ENCODE measurements at regions not wholly inside any gene's neighbourhood (a gene's known extent, or its start where the extent isn't known, plus 50 kb on each side); places are given as distances from the start of the nearest gene placed in this dataset.

- TF ChIP-seq FOXM1 (IDR thresholded peaks at IDR 0.05; ENCODE audit: borderline replicate concordance) (no peak), NFRKB (IDR thresholded peaks at IDR 0.05) (no peak), L3MBTL2 (conservative IDR thresholded peaks at IDR 0.05) (no peak), HDGF (IDR thresholded peaks at IDR 0.05; ENCODE audit: borderline replicate concordance) (no peak), ARNT (IDR thresholded peaks at IDR 0.05) (no peak), SP1 (IDR thresholded peaks at IDR 0.05) (no peak), ELF4 (IDR thresholded peaks at IDR 0.05) (no peak), ZNF384 (IDR thresholded peaks at IDR 0.05) (no peak), FOXA1 (IDR thresholded peaks at IDR 0.05) (no peak), SUZ12 (IDR thresholded peaks at IDR 0.05) (no peak), BHLHE40 (IDR thresholded peaks at IDR 0.05; ENCODE audit: borderline replicate concordance) (no peak)
- ChIA-PET CTCF (no interaction called here), POLR2A (no interaction called here)
- no peak for DNase-seq (ENCODE audit: extremely low spot score)
Measured at GRCh38 chr3:197356741-197357140, 58.3 kb upstream of the DLG1 start.

GRCh38 chr3:197356275-197356674 lies 57.9 kb upstream of the DLG1 start:
- no peak for TF ChIP-seq HDGF (IDR thresholded peaks at IDR 0.05; ENCODE audit: borderline replicate concordance)
- TF ChIP-seq TARDBP (IDR thresholded peaks at IDR 0.05) = no peak
- TF ChIP-seq SP1 (IDR thresholded peaks at IDR 0.05) = no peak
- no peak for TF ChIP-seq FOXA1 (IDR thresholded peaks at IDR 0.05)
- no peak for TF ChIP-seq L3MBTL2 (conservative IDR thresholded peaks at IDR 0.05)
- no peak for TF ChIP-seq CTBP1 (IDR thresholded peaks at IDR 0.05; ENCODE audit: borderline replicate concordance)
- TF ChIP-seq ARNT (IDR thresholded peaks at IDR 0.05) = no peak
- no peak for TF ChIP-seq LEF1 (IDR thresholded peaks at IDR 0.05; ENCODE audit: borderline replicate concordance)
- no peak for TF ChIP-seq SUZ12 (IDR thresholded peaks at IDR 0.05)
- TF ChIP-seq FOXM1 (IDR thresholded peaks at IDR 0.05; ENCODE audit: borderline replicate concordance) = no peak
- TF ChIP-seq NFRKB (IDR thresholded peaks at IDR 0.05) = no peak
- TF ChIP-seq FOXK2 (IDR thresholded peaks at IDR 0.05) = no peak
- TF ChIP-seq ZNF384 (IDR thresholded peaks at IDR 0.05) = no peak
- no peak for TF ChIP-seq BHLHE40 (IDR thresholded peaks at IDR 0.05; ENCODE audit: borderline replicate concordance)
- POLR2A ChIA-PET = no interaction called here
- CTCF ChIA-PET = no interaction called here
- no peak for DNase-seq (ENCODE audit: extremely low spot score)

- CTCF ChIA-PET = no interaction called here
- TF ChIP-seq TARDBP (IDR thresholded peaks at IDR 0.05) (no peak), SUZ12 (IDR thresholded peaks at IDR 0.05) (no peak), HDGF (IDR thresholded peaks at IDR 0.05; ENCODE audit: borderline replicate concordance) (no peak), ARNT (IDR thresholded peaks at IDR 0.05) (no peak), PKNOX1 (IDR thresholded peaks at IDR 0.05) (no peak), SP1 (IDR thresholded peaks at IDR 0.05) (no peak), FOXM1 (IDR thresholded peaks at IDR 0.05; ENCODE audit: borderline replicate concordance) (no peak), BHLHE40 (IDR thresholded peaks at IDR 0.05; ENCODE audit: borderline replicate concordance) (no peak), LEF1 (IDR thresholded peaks at IDR 0.05; ENCODE audit: borderline replicate concordance) (no peak)
- POLR2A ChIA-PET = no interaction called here
- no peak for DNase-seq (ENCODE audit: extremely low spot score)
Measured at GRCh38 chr3:197355713-197356112, 57.3 kb upstream of the DLG1 start.

GRCh38 chr3:197354568-197355001 lies 56.2 kb upstream of the DLG1 start:
- POLR2A ChIA-PET = interaction anchor here (1.0 kb wide), 1 partner anchor 10 kb away, joined by 3 read pairs; no protein-coding TSS in a partner anchor
- TF ChIP-seq HDGF (IDR thresholded peaks at IDR 0.05; ENCODE audit: borderline replicate concordance) (no peak), ELF4 (IDR thresholded peaks at IDR 0.05) (no peak), SP1 (IDR thresholded peaks at IDR 0.05) (no peak), CTBP1 (IDR thresholded peaks at IDR 0.05; ENCODE audit: borderline replicate concordance) (no peak), LEF1 (IDR thresholded peaks at IDR 0.05; ENCODE audit: borderline replicate concordance) (no peak), FOXM1 (IDR thresholded peaks at IDR 0.05; ENCODE audit: borderline replicate concordance) (no peak), BHLHE40 (IDR thresholded peaks at IDR 0.05; ENCODE audit: borderline replicate concordance) (no peak), ZNF384 (IDR thresholded peaks at IDR 0.05) (no peak), SUZ12 (IDR thresholded peaks at IDR 0.05) (no peak), L3MBTL2 (conservative IDR thresholded peaks at IDR 0.05) (no peak), ARNT (IDR thresholded peaks at IDR 0.05) (no peak), TARDBP (IDR thresholded peaks at IDR 0.05) (no peak), PKNOX1 (IDR thresholded peaks at IDR 0.05) (no peak)
- CTCF ChIA-PET = no interaction called here
- no peak for DNase-seq (ENCODE audit: extremely low spot score)

GRCh38 chr3:197353867-197354567 lies 55.6 kb upstream of the DLG1 start:
- CTCF ChIA-PET = no interaction called here
- TF ChIP-seq L3MBTL2 (conservative IDR thresholded peaks at IDR 0.05) = no peak
- no peak for TF ChIP-seq SUZ12 (IDR thresholded peaks at IDR 0.05)
- TF ChIP-seq BHLHE40 (IDR thresholded peaks at IDR 0.05; ENCODE audit: borderline replicate concordance) = no peak
- TF ChIP-seq FOXA1 (IDR thresholded peaks at IDR 0.05) = no peak
- TF ChIP-seq FOXM1 (IDR thresholded peaks at IDR 0.05; ENCODE audit: borderline replicate concordance) = no peak
- TF ChIP-seq LEF1 (IDR thresholded peaks at IDR 0.05; ENCODE audit: borderline replicate concordance) = no peak
- no peak for TF ChIP-seq SP1 (IDR thresholded peaks at IDR 0.05)
- no peak for TF ChIP-seq CTBP1 (IDR thresholded peaks at IDR 0.05; ENCODE audit: borderline replicate concordance)
- no peak for TF ChIP-seq PKNOX1 (IDR thresholded peaks at IDR 0.05)
- TF ChIP-seq NFRKB (IDR thresholded peaks at IDR 0.05) = no peak
- TF ChIP-seq TARDBP (IDR thresholded peaks at IDR 0.05) = no peak
- TF ChIP-seq ZNF384 (IDR thresholded peaks at IDR 0.05) = no peak
- TF ChIP-seq ELF4 (IDR thresholded peaks at IDR 0.05) = no peak
- TF ChIP-seq FOXK2 (IDR thresholded peaks at IDR 0.05) = no peak
- no peak for TF ChIP-seq HDGF (IDR thresholded peaks at IDR 0.05; ENCODE audit: borderline replicate concordance)
- POLR2A ChIA-PET = interaction anchor here (1.0 to 1.2 kb wide), 2 partner anchors 11 to 18 kb away, joined by 3 read pairs; no protein-coding TSS in a partner anchor
- DNase-seq (ENCODE audit: extremely low spot score) = no peak

Measured in HEK293T (cell line).